Nephron progenitor cell (in vitro differentiated cells): ENCODE measurements at regions not wholly inside any gene's neighbourhood (a gene's known extent, or its start where the extent isn't known, plus 50 kb on each side); places are given as distances from the start of the nearest gene placed in this dataset.

Experiments used
- DNase-seq: peaks from one replicate; pipeline ENCODE4 v3.0.0; 2021
- H3K27ac Mint-ChIP-seq: 2 replicates; pipeline ENCODE4 v1.8.0; 2021; ENCODE audit warnings: mild to moderate bottlenecking, moderate library complexity, mixed read lengths
- H3K27me3 Mint-ChIP-seq: 2 replicates; pipeline ENCODE4 v1.8.0; 2021; ENCODE audit warnings: mild to moderate bottlenecking, low read depth, mixed read lengths; ENCODE audit not compliant: poor library complexity
- H3K36me3 Mint-ChIP-seq: 2 replicates; pipeline ENCODE4 v1.8.0; 2021; ENCODE audit warnings: low read depth, mixed read lengths
- H3K4me1 Mint-ChIP-seq: 2 replicates; pipeline ENCODE4 v1.8.0; 2021; ENCODE audit warnings: mixed read lengths
- H3K4me3 Mint-ChIP-seq: 2 replicates; pipeline ENCODE4 v1.8.0; 2021; ENCODE audit warnings: mild to moderate bottlenecking, moderate library complexity, mixed read lengths
- H3K9me3 Mint-ChIP-seq: 2 replicates; pipeline ENCODE4 v1.8.0; 2021; ENCODE audit warnings: mild to moderate bottlenecking, moderate library complexity, mixed read lengths
- CTCF ChIP-seq: fragments of 200-600 bp; sonication (generic); IDR thresholded peaks from 2 replicates; pipeline ENCODE4 v1.5.0; 2021; ENCODE audit warnings: antibody characterized with exemption

GRCh38 chr5:168153876-168154270, 137.6 kb upstream of the WWC1 start:
- Mint-ChIP-seq H3K36me3 (no peaks in the 10 kb centered on the region), H3K27ac (no peak overlapping the region), H3K9me3 (no peaks in the 10 kb centered on the region), H3K4me3 (no peak overlapping the region), H3K27me3 (peaks cover 12% of the 10 kb centered on the region), H3K4me1 (peaks cover 58% of the 10 kb centered on the region)
- no peak for DNase-seq
- no peak for TF ChIP-seq CTCF

- H3K27me3 Mint-ChIP-seq, result peaks cover 3% of the 10 kb centered on the region
- H3K36me3 Mint-ChIP-seq, result no peaks in the 10 kb centered on the region
- H3K9me3 Mint-ChIP-seq, result no peaks in the 10 kb centered on the region
- no peak overlapping the region for H3K27ac Mint-ChIP-seq
- H3K4me3 Mint-ChIP-seq, result no peak overlapping the region
- DNase-seq, result no peak
- no peak for TF ChIP-seq CTCF
- peaks cover 69% of the 10 kb centered on the region for H3K4me1 Mint-ChIP-seq
Measured at GRCh38 chr5:168155585-168155984, 135.9 kb upstream of the WWC1 start.

- no peak overlapping the region for H3K27ac Mint-ChIP-seq
- no peak for DNase-seq
- H3K4me3 Mint-ChIP-seq, result no peak overlapping the region
- H3K4me1 Mint-ChIP-seq, result peaks cover 65% of the 10 kb centered on the region
- no peaks in the 10 kb centered on the region for H3K36me3 Mint-ChIP-seq
- no peaks in the 10 kb centered on the region for H3K9me3 Mint-ChIP-seq
- peaks cover 3% of the 10 kb centered on the region for H3K27me3 Mint-ChIP-seq
- no peak for TF ChIP-seq CTCF
Measured at GRCh38 chr5:168156170-168156569, 135.3 kb upstream of the WWC1 start.

- peaks cover 3% of the 10 kb centered on the region for H3K27me3 Mint-ChIP-seq
- H3K27ac Mint-ChIP-seq, result no peak overlapping the region
- TF ChIP-seq CTCF, result no peak
- H3K4me3 Mint-ChIP-seq, result no peak overlapping the region
- H3K9me3 Mint-ChIP-seq, result no peaks in the 10 kb centered on the region
- peaks cover 59% of the 10 kb centered on the region for H3K4me1 Mint-ChIP-seq
- H3K36me3 Mint-ChIP-seq, result no peaks in the 10 kb centered on the region
- no peak for DNase-seq
Measured at GRCh38 chr5:168157141-168157540, 134.3 kb upstream of the WWC1 start.

- DNase-seq, result peak; percentile 37
- H3K36me3 Mint-ChIP-seq, result no peaks in the 10 kb centered on the region
- peaks cover 50% of the 10 kb centered on the region for H3K4me1 Mint-ChIP-seq
- peaks cover 11% of the 10 kb centered on the region for H3K27me3 Mint-ChIP-seq
- no peaks in the 10 kb centered on the region for H3K9me3 Mint-ChIP-seq
- no peak for TF ChIP-seq CTCF
- no peak overlapping the region for H3K27ac Mint-ChIP-seq
- peak overlapping the region; percentile 17 for H3K4me3 Mint-ChIP-seq
Measured at GRCh38 chr5:168159425-168159824, 132.0 kb upstream of the WWC1 start.

- TF ChIP-seq CTCF, result no peak
- H3K36me3 Mint-ChIP-seq, result no peaks in the 10 kb centered on the region
- no peak overlapping the region for H3K27ac Mint-ChIP-seq
- H3K4me1 Mint-ChIP-seq, result peaks cover 58% of the 10 kb centered on the region
- H3K27me3 Mint-ChIP-seq, result peaks cover 8% of the 10 kb centered on the region
- H3K4me3 Mint-ChIP-seq, result no peak overlapping the region
- H3K9me3 Mint-ChIP-seq, result no peaks in the 10 kb centered on the region
- DNase-seq, result no peak
Measured at GRCh38 chr5:168162464-168162863, 129.0 kb upstream of the WWC1 start.
